HG03196 (cell line): ENCODE measurements at regions not wholly inside any gene's neighbourhood (a gene's known extent, or its start where the extent isn't known, plus 50 kb on each side); places are given as distances from the start of the nearest gene placed in this dataset.
"Not testable (repeated sequence)": the region's sequence is repeated elsewhere in the genome, so short reads cannot be mapped to it uniquely, and the experiment has no call there.

Experiments used
- ATAC-seq: cut with Tn5 transposase; IDR thresholded peaks from one replicate; pipeline ENCODE4 v1.9.1; 2021; ENCODE audit not compliant: unreplicated experiment

GRCh38 chr9:26508897-26509296 lies 383.7 kb downstream of the CAAP1 start:
- no peak for ATAC-seq

GRCh38 chr9:26504057-26504456 lies 388.5 kb downstream of the CAAP1 start:
- ATAC-seq, result no peak

- no peak for ATAC-seq
Observed at GRCh38 chr9:26502311-26502710, 390.3 kb downstream of the CAAP1 start.

- no peak for ATAC-seq
Observed at GRCh38 chr9:26500471-26500870, 392.1 kb downstream of the CAAP1 start.

GRCh38 chr9:26492608-26493521 lies 399.7 kb downstream of the CAAP1 start:
- not testable (repeated sequence) for ATAC-seq

GRCh38 chr9:26491922-26492607 lies 400.5 kb downstream of the CAAP1 start:
- ATAC-seq, result not testable (repeated sequence)

- no peak for ATAC-seq
Observed at GRCh38 chr9:26483991-26484390, 408.6 kb downstream of the CAAP1 start.

GRCh38 chr9:26477963-26478362 lies 414.6 kb downstream of the CAAP1 start:
- no peak for ATAC-seq

GRCh38 chr9:26471261-26471660 lies 421.3 kb downstream of the CAAP1 start:
- ATAC-seq, result no peak

GRCh38 chr9:26470284-26470683 lies 422.3 kb downstream of the CAAP1 start:
- ATAC-seq, result no peak

GRCh38 chr9:26463837-26464236 lies 428.8 kb downstream of the CAAP1 start:
- ATAC-seq, result no peak

- no peak for ATAC-seq
Observed at GRCh38 chr9:26462751-26463150, 429.9 kb downstream of the CAAP1 start.

GRCh38 chr9:26462213-26462612 lies 430.4 kb downstream of the CAAP1 start:
- no peak for ATAC-seq

- ATAC-seq, result no peak
Observed at GRCh38 chr9:26460624-26461023, 432.0 kb downstream of the CAAP1 start.

- no peak for ATAC-seq
Observed at GRCh38 chr9:26459959-26460358, 432.6 kb downstream of the CAAP1 start.

- ATAC-seq, result no peak
Observed at GRCh38 chr9:26458054-26458453, 434.5 kb downstream of the CAAP1 start.

- ATAC-seq, result no peak
Observed at GRCh38 chr9:26457151-26457550, 435.5 kb downstream of the CAAP1 start.

GRCh38 chr9:26439061-26439624 lies 453.5 kb downstream of the CAAP1 start:
- ATAC-seq, result no peak

GRCh38 chr9:26437056-26437711 lies 455.4 kb downstream of the CAAP1 start:
- ATAC-seq, result no peak

GRCh38 chr9:26426551-26427131 lies 466.0 kb downstream of the CAAP1 start:
- ATAC-seq, result no peak

- ATAC-seq, result no peak
Observed at GRCh38 chr9:26418480-26418879, 474.1 kb downstream of the CAAP1 start.
